ENCODE measurements at regions not wholly inside any gene's neighbourhood (a gene's known extent, or its start where the extent isn't known, plus 50 kb on each side); places are given as distances from the start of the nearest gene placed in this dataset.
A peak's percentile ranks its signal among the peaks of the same experiment; 100 is the strongest.
"Not testable (repeated sequence)": the region's sequence is repeated elsewhere in the genome, so short reads cannot be mapped to it uniquely, and the experiment has no call there.

GRCh38 chr5:102670224-102670836 is 84.8 kb upstream of the PAM start:
- Mint-ChIP-seq H3K36me3 (ENCODE audit: low read depth) (no peaks in the 10 kb centered on the region), H3K27me3 (peaks cover 4% of the 10 kb centered on the region), H3K4me3 (no peak overlapping the region), H3K9me3 (no peaks in the 10 kb centered on the region), H3K4me1 (ENCODE audit: low read depth) (no peaks in the 10 kb centered on the region), H3K27ac (no peak overlapping the region)
- peak; percentile 55 for ATAC-seq
- TF ChIP-seq CTCF (IDR thresholded peaks at IDR 0.05) = peak; percentile 69
- intact Hi-C loops (cut with micrococcal nuclease) = no loop called here
- CTCF ChIA-PET = no interaction called here
- POLR2A ChIA-PET = no interaction called here
- DNase-seq = peak; percentile 25

DNA sequence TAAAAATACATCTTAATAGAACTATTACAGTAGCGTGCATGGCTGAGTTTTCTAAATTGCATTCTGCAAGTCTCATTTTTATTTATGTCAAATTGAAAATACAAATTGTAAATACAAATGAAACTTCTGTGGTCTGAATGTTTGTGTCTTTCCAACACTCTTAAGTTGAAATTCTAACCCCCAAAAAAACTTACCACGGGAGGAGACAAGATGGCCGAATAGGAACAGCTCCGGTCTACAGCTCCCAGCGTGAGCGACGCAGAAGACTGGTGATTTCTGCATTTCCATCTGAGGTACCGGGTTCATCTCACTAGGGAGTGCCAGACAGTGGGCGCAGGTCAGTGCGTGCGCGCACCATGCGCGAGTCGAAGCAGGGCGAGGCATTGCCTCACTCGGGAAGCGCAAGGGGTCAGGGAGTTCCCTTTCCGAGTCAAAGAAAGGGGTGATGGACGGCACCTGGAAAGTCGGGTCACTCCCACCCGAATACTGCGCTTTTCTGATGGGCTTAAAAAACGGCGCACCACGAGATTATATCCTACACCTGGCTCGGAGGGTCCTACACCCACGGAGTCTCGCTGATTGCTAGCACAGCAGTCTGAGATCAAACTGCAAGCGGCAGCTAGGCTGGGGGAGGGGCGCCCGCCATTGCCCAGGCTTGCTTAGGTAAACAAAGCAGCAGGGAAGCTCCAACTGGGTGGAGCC is 83.9 kb upstream of the PAM start:
- CTCF ChIA-PET; intact Hi-C loops (cut with micrococcal nuclease); POLR2A ChIA-PET; ATAC-seq; H3K4me1 Mint-ChIP-seq (ENCODE audit: low read depth); H3K4me3 Mint-ChIP-seq; H3K27me3 Mint-ChIP-seq; DNase-seq; H3K27ac Mint-ChIP-seq; H3K9me3 Mint-ChIP-seq; H3K36me3 Mint-ChIP-seq (ENCODE audit: low read depth): not testable (repeated sequence)

GRCh38 chr5:102678267-102679058 is 76.6 kb upstream of the PAM start:
- POLR2A ChIA-PET = no interaction called here
- H3K9me3 Mint-ChIP-seq = no peaks in the 10 kb centered on the region
- H3K27me3 Mint-ChIP-seq = peaks cover 5% of the 10 kb centered on the region
- no peak for TF ChIP-seq CTCF (IDR thresholded peaks at IDR 0.05)
- CTCF ChIA-PET = no interaction called here
- no peak overlapping the region for H3K4me3 Mint-ChIP-seq
- no peaks in the 10 kb centered on the region for H3K4me1 Mint-ChIP-seq (ENCODE audit: low read depth)
- intact Hi-C loops (cut with micrococcal nuclease) = no loop called here
- H3K27ac Mint-ChIP-seq = no peak overlapping the region
- H3K36me3 Mint-ChIP-seq (ENCODE audit: low read depth) = no peaks in the 10 kb centered on the region
- ATAC-seq (no peak), DNase-seq (no peak)

DNA sequence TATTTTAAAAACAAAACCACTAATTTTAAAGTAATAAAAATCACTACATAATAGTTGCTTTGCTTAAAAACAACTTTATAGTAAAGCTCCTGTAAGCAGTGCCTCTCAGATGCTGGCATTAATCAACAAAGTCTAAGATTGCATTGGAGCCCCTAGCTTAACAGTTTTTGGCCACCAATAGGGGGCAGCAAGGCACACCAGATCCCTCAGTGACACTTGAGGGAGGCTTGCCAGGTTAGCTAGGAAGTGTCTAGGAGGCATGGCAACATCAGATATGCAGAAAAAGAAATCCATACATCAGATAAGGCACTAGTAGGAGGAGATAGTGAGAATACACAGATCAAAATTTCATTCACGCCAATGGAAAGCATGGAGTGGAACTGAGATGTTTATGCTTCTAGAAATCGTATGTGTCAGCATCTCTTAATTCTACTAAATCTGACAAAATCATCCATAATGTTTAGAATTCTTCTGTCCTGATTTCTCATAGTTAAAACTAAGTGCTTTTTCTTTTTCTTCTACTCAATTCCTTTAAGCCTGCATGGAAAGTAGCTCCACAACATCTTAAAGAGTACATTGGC is 73.6 kb upstream of the PAM start:
- ATAC-seq = peak; percentile 79
- Mint-ChIP-seq H3K27me3 (peaks cover 3% of the 10 kb centered on the region), H3K36me3 (ENCODE audit: low read depth) (no peaks in the 10 kb centered on the region), H3K4me1 (ENCODE audit: low read depth) (no peaks in the 10 kb centered on the region), H3K4me3 (no peak overlapping the region), H3K9me3 (no peaks in the 10 kb centered on the region), H3K27ac (no peak overlapping the region)
- DNase-seq = peak; percentile 77
- ChIA-PET POLR2A (interaction anchor here (1.1 kb wide), 1 partner anchor 10 kb away, joined by 3 read pairs; no protein-coding TSS in a partner anchor), CTCF (interaction anchor here (0.6 to 3.1 kb wide), 55 partner anchors 11 to 543 kb away, joined by 3 to 28 read pairs (median 5); no protein-coding TSS in a partner anchor)
- peak; percentile 71 for TF ChIP-seq CTCF (IDR thresholded peaks at IDR 0.05)
- intact Hi-C loops (cut with micrococcal nuclease) = loop anchor here (2.0 kb wide), 3 partner anchors 111 to 457 kb away; no protein-coding TSS in a partner anchor

GRCh38 chr5:102682101-102682647 is 72.9 kb upstream of the PAM start:
- no peaks in the 10 kb centered on the region for H3K36me3 Mint-ChIP-seq (ENCODE audit: low read depth)
- ATAC-seq (no peak), DNase-seq (no peak)
- no peak for TF ChIP-seq CTCF (IDR thresholded peaks at IDR 0.05)
- CTCF ChIA-PET = interaction anchor here (0.7 to 3.1 kb wide), 45 partner anchors 10 to 542 kb away, joined by 3 to 28 read pairs (median 5); no protein-coding TSS in a partner anchor
- peaks cover 3% of the 10 kb centered on the region for H3K27me3 Mint-ChIP-seq
- POLR2A ChIA-PET = interaction anchor here (1.1 kb wide), 1 partner anchor 10 kb away, joined by 3 read pairs; no protein-coding TSS in a partner anchor
- intact Hi-C loops (cut with micrococcal nuclease) = no loop called here
- H3K9me3 Mint-ChIP-seq = no peaks in the 10 kb centered on the region
- H3K27ac Mint-ChIP-seq = no peak overlapping the region
- H3K4me1 Mint-ChIP-seq (ENCODE audit: low read depth) = no peaks in the 10 kb centered on the region
- no peak overlapping the region for H3K4me3 Mint-ChIP-seq

- DNase-seq; H3K27ac Mint-ChIP-seq; ATAC-seq; H3K36me3 Mint-ChIP-seq (ENCODE audit: low read depth); H3K9me3 Mint-ChIP-seq; H3K27me3 Mint-ChIP-seq; intact Hi-C loops (cut with micrococcal nuclease); H3K4me1 Mint-ChIP-seq (ENCODE audit: low read depth); POLR2A ChIA-PET; CTCF ChIA-PET; H3K4me3 Mint-ChIP-seq: not testable (repeated sequence)
Observed at GRCh38 chr5:102688076-102688475, 67.0 kb upstream of the PAM start.

DNA sequence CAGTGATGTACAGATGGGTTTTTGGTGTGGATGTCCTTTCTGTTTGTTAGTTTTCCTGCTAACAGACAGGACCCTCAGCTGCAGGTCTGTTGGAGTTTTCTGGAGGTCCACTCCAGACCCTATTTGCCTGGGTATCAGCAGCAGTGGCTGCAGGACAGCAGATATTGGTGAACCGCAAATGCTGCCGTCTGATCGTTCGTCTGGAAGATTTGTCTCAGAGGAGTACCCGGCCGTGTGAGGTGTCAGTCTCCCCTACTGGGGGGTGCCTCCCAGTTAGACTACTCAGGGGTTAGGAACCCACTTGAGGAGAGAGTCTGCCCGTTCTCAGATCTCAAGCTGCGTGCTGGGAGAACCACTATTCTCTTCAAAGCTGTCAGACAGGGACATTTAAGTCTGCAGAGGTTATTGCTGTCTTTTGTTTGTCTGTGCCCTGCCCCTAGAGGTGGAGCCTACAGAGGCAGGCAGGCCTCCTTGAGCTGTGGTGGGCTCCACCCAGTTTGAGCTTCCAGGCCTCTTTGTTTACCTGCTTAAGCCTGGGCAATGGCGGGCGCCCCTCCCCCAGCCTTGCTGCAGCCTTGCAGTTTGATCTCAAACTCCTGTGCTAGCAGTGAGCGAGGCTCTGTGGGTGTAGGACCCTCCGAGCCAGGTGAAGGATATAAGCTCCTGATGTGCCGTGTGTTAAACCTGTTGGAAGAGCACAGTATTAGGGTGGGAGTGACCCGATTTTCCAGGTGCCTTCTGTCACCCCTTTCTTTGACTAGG is 66.3 kb upstream of the PAM start:
- H3K27me3 Mint-ChIP-seq; CTCF ChIA-PET; H3K4me3 Mint-ChIP-seq; intact Hi-C loops (cut with micrococcal nuclease); H3K36me3 Mint-ChIP-seq (ENCODE audit: low read depth); DNase-seq; H3K9me3 Mint-ChIP-seq; POLR2A ChIA-PET; H3K27ac Mint-ChIP-seq; H3K4me1 Mint-ChIP-seq (ENCODE audit: low read depth); ATAC-seq: not testable (repeated sequence)

All from activated CD8-positive, alpha-beta T cell treated with anti-CD3 and anti-CD28 coated beads for 36 hours (primary cell).